Stimulated activated CD4-positive, alpha-beta T cell treated with anti-CD3 and anti-CD28 coated beads, TNF-alpha, amount 100 ng/mL, for 1 hour (primary cell): ENCODE measurements at regions not wholly inside any gene's neighbourhood (a gene's known extent, or its start where the extent isn't known, plus 50 kb on each side); places are given as distances from the start of the nearest gene placed in this dataset.
"Not testable (repeated sequence)": the region's sequence is repeated elsewhere in the genome, so short reads cannot be mapped to it uniquely, and the experiment has no call there.

ENCODE experiments used
- DNase-seq, 3 donors: peaks; one replicate each; pipeline ENCODE4 v3.0.0-alpha.2; 2020; ENCODE audit warnings: low read depth in 3 of 3, low spot score in 1 of 3

DNA sequence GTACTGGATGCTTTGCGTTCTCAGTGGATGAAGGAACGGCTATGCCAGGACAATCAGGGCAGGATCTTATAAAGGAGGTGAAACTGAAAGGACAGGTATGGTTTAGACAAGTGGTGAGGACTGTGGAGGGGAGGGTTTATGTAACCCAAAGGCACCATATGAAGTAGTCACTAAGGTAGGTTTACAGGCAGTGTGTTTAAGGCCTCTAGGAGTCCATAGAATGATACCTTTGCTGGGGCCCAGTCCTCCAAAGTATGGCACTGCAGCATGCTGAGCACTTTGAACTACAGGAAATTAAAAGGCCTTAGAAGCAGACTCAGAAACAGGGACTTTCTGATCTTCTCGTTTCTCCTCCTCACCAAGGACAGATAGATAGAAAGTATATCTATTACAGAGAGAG lies 304.7 kb upstream of the USP25 start:
- DNase-seq = no peak

DNA sequence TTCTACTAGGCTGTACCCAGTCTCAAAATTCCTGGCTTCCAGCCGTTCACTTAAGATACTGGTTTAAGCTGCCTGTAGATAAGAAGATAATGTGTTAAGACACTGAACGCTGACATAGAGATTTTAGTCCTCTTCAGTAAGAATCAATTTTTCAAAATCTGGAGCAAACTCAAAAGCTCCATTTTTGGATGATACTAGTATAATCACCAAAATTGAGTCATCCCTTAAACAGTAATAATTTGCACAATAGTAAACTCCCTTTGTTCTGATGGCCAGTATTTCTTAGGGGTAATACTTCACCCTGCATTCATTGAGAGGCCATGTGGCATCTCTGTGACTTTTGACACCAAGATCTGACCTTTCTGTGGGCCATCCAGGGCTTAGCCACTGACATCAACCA lies 299.8 kb upstream of the USP25 start:
- no peak for DNase-seq

DNA sequence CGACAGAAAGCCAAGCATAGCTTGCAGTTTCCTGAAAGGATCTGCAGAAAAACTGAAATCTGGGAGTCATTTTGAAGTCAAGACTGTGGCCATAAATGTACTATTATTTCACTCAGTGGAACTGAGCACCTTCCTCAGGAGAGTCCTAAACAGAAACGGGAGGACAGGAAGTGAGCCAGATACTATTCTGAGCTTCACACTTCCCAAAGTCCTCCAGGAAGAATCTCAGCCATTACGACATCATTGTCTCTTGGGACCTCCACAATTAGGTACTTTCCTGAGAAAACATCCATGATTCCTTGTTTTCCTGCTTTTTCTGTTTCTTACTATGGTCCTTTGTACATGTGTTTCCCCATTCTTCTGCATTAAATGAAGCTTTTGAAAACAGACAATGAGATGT lies 299.2 kb upstream of the USP25 start:
- no peak for DNase-seq

DNA sequence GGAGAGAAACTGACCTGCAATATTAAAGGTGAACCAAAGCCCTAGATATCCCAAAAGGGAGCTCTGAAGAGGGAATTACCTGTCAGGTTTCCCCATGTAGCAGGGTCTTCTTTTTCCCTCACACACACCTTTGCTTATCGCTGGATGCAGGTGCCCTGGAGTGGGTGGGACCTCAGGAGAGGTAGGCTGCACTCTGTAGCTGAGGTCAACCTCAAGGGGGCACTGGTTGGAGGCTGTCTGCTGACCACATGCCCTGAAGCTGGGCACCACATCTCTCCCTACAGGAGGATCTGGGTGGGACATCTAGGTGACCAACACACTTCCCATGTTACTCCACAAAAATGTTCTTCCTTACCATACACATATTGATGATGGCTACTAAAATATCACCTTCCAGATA lies 298.7 kb upstream of the USP25 start:
- no peak for DNase-seq

DNA sequence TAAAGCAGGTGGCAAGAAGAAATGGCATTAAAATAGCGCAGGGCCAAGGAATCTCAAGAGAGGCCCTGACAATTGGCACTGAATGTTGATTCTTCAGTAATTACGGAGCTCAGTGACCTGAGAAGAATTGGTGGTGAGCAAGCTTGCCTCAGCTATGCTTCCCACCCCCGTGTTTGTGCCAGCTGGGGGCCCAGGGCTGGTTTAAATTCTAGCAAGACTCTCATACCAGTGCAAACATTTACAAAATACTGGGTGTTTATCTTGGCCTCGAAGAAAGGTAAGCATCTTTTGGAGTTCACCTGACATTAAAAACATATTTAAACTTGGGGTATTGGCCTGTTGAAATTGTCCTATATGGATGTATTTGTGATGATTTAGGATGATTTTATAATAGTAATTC lies 296.7 kb upstream of the USP25 start:
- DNase-seq = no peak

DNA sequence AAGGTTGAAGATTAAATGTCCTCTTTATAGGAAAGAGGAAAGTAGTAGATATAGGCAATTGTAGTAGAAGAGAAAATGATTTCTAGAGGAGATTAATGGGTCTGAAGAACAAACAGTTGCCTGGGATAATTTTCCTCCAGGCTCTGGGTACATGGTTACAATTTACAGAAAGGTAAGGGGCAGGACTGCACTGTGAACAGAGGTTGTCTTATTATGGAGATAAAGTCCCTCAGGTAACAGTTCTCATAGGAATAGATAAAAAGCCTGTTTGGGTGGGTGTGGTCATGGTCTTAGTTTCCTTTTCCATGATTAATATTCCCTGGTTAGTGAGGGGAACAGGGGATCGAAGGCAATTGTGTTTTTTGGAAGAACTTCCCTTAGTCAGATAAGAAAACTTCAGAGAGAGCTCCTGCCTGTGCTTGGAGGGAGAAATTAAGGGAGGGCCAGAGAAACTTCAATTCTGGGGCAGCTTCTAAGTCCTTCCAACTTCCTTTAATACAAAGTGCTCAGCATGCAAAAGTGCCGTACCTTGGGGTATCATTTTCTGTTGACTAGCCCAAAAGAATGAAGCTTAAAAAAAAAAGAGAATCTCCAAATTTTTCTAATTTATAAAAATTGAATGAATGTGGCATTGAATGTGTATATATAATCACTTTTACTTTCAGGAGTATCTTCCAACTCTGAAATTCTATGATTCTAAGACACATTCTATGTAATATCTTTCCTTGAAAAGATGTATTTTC lies 295.4 kb upstream of the USP25 start:
- no peak for DNase-seq

DNA sequence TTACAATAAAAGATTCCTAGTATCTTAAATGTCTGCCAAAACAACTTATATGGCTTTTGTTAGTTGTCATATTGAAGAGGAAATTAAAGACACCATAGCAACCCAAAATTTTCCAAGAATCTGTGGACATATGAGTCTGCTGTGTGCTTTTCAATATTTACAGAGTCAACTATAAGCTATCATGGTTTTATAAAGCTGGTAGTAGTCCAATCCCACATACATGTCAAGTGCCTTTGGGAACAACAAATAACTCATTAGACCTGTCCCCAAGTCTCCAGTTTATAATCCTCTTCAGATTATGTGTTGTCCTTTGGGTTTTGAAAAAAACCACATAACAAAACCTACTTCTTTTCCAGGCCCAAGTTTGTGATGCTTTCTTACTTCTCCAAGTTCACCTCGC lies 293.8 kb upstream of the USP25 start:
- no peak for DNase-seq

DNA sequence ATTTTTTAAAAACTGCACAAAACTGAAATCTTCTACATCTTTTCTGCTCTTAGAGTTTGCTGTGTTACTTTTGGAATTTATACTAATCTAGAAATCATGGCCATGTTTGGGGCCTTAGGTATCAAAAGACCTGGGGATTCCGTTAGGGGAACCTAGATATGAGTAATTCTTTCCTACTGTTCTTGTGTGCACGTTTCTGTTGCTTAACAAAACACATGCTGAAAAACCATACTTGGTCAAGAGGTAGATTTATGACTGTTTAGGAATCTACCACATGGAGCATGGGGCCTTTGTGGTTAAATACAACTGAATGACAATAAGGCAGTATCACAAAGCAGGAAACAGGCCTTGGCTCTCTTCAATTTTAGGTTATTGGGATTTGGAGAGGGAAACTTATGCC lies 291.9 kb upstream of the USP25 start:
- no peak for DNase-seq

DNA sequence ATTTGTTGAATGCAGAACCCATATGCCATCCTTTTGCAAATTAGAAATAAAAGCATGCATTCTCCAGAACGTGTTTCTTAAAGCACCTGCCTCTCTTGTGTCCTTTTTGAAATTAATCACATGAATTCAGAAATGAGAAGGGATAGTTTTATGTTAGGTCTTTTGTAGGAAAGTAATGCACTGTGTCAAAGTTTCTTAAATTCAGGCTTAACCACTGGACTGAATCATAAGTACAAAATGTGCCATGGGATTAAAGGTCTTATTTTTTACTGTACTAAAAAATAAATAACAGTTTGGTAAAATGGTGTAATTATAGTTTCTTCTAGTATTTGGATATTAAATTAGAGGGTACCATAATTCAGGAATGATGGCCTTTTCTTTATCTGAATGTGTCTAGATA lies 290.1 kb upstream of the USP25 start:
- DNase-seq = no peak

DNA sequence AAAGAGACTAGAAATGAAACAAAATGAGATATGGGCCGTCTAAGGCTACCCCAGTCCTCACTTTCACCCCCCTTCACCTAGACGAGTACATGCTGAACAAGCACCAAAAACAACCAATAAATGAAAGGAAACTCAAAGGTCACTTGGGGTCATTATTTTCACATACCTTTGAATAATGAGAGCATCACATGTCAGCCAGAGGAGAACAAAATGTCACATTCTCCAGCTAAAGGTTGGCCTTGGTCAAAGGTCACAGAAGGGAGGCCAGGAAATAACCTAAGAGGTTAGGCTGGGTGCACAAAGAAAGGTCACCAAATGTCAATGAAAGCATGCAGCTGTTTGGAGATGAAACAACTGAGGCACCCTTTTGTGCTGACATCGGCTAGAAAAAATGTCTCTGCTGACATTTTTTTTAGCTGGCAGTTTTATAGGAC lies 288.7 kb upstream of the USP25 start:
- DNase-seq = no peak

DNA sequence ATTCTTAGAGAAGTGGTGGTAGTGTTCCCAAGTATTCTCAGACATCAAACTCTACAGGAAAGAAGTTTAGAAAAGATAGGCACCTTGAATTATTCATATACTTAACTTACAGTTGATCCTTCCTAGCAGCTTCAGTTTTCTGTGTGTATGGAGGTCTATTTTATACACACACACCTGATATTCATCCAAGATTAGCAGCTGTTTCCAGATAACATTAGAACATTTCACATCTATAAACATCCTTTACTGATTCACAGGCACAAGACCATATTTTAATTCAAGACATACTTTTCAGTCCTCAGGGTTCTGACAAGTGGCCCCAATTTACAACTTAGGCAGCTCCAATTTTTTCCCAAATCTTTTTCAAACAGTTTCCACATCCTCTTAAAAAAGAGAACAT lies 287.8 kb upstream of the USP25 start:
- no peak for DNase-seq

DNA sequence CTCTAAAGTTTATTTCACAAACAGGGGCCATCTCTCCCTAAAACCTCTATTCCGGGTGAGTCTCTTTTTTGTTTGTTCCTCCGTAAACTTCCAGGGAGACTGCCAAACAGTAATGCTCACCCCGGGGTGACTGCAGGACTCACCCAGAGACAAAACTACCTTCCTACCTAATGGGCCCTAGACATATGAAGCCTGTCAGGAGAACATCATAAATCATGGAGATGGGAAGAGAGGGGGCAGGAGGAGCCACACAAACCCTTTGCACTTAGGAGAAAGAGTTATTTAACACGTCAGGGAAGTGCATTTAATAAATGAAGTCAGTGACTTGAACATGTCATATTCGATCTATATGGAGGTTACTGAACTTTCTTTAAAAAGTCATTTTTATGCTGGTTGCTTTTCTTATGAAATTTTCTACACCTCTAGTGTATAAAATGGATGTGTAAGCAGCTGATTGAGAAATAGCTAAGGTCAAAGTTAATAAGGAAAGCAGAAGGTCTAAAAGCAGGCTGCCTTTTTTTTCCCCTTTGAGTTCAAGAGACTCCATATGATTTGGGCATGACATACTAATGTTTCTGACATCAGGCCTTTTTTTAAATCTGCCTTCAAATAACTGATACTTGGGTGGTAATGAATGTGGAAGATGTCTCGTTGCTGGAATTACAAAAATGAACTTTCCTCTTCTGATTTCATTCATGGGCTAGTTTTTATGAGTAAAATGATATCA lies 286.9 kb upstream of the USP25 start:
- DNase-seq = no peak

DNA sequence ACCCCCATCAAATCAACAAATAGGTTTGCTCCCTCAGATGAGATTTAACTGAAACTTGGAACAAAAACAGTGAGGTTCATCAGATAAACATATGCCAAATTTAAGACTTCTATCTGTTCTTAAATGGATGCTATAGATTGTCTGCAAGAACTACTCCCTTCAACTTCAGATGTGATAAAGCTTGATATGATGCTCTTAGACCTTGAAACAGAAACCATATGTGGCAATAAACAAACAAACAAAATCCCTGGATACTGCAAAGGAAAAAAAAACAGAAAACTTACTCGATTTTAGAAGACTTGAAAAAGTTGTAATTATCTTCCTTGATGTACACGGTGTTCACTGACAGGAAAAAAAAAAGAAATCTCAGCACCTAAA lies 286.1 kb upstream of the USP25 start:
- no peak for DNase-seq

DNA sequence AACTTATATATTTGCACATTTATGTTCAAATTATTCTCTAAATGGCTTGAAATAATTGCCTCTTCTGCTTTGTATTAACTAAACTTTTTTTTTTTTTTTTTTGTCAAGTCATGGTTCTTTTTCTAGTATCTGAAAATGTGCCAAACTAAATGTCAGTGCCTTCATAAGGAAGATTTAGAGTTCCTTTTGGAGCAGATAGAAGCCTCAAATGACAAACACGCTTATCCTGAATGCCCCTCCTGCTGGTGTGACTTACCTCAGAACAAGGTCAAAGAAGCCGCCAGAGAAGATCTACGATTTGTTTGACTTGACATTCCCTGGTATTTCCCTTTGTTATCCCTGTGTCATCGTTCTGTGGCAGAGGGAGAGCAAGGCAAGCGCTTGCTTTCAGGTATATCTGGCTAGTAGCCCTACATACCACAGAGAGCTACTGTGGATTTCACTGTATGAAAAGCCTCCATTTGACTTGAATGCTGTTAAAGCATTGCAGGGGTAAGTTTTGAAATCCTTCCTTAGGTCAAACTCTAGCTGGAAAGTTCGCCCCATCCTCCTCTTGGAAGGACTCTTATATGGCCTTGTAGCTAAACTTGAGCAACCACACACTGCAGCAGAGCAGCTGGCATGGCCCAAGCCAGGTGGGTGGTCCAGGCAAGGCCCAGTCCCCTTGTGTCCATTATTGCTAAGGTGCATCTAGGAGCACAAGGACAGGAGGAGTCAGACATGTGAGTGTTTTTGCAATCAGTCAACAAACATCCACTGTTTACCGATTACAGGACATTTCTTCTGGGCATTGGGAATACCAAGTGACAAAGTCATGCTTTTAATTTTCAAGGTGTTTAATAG lies 285.4 kb upstream of the USP25 start:
- no peak for DNase-seq

DNA sequence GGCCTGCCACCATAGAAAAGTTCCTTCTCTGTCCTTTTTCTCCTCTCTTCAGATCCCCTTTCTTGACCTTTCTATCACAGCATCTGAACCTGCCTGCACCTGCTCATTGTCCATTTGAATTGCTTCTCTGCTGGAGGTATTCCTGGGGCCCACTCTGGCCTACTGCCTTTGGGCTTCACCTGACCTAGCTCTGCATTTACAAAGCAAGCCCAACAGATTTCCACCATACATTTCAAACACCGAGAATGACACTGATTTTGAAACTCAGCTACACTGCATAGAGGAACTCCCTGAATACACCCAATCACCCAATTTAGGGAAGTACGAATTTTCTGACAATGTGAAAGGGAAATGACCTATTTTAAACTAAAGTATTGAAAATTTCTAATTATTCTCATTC lies 284.5 kb upstream of the USP25 start:
- no peak for DNase-seq

DNA sequence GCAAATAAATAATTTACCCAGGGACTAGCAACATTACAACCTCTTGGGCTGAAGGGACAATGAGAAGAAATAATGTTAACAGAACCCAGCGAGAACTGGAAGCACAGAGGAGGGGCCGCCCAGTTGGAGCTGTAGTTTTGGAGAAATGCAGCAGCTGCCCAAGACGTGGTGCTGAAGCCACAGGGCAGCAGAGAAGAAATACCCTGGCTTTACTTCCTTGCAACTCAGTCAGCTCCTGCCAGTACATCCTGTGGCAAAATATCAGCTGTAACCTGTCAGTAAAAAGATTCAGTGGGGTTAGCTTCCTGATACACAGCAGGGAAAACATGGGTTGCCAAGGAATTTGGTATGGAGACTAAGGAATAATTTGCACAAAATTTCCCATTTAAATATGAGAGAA lies 283.6 kb upstream of the USP25 start:
- DNase-seq = no peak

DNA sequence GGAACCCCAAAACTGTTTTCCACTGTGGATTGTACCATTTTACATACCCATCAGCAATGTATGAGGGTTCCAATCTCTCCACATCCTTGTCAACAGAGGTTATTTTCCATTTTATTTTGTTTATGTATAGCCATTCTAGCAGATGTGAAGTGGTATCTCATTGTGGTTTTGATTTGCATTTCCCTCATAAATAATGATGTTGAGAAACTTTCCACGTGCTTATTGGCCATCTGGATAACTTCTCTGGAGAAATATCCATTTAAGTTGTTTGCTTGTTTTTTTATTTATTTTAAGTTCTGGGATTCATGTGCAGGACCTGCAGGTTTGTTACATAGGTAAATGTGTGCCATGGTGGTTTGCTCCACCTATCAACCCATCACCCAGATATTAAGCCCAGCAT lies 280.2 kb upstream of the USP25 start:
- no peak for DNase-seq

DNA sequence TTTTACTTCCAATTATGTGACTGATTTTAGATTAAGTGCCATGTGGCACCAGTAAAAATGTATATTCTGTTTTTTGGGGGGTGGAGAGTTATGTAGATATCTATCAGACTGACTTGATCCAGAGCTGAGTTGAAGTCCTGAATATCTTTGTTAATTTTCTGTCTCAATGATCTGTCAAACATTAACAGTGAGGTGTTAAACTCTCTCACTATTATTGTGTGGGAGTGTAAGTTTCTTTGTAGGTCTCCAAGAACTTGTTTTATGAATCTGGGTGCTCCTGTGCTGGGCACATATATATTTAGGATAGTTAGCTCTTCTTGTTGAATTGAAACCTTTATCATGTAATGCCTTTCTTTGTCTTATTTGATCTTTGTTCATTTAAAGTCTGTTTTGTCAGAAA lies 276.5 kb upstream of the USP25 start:
- no peak for DNase-seq

DNA sequence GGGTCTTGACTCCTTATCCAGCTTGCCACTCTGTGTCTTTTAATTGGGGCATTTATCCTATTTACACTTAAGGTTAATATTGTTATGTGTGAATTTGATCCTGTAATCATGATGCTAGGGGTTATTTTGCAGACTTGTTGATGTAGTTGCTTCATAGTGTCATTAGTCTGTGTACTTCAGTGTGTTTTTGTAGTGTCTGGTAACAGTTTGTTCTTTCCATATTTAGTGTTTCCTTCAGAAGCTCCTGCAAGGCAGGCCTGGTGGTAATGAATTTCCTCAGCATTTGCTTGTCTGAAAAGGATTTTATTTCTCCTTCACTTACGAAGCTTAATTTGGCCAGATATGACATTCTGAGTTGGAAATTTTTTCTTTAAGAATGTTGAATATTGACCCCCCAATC lies 276.0 kb upstream of the USP25 start:
- not testable (repeated sequence) for DNase-seq

DNA sequence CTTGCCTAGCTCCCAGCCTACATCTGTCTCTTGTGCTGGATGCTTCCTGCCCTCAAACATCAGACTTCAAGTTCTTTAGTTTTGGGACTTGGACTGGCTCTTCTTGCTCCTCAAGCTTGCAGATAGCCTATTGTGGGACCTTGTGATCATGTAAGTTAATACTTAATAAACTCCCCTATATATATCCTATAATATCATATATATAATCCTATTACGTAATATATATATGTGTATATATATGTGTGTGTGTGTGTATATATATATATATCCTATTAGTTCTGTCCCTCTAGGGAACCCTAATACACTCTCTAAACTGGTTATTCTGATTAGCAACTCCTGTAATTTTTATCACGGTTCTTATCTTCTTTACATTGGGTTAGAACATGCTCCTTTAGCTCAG lies 274.9 kb upstream of the USP25 start:
- not testable (repeated sequence) for DNase-seq

DNA sequence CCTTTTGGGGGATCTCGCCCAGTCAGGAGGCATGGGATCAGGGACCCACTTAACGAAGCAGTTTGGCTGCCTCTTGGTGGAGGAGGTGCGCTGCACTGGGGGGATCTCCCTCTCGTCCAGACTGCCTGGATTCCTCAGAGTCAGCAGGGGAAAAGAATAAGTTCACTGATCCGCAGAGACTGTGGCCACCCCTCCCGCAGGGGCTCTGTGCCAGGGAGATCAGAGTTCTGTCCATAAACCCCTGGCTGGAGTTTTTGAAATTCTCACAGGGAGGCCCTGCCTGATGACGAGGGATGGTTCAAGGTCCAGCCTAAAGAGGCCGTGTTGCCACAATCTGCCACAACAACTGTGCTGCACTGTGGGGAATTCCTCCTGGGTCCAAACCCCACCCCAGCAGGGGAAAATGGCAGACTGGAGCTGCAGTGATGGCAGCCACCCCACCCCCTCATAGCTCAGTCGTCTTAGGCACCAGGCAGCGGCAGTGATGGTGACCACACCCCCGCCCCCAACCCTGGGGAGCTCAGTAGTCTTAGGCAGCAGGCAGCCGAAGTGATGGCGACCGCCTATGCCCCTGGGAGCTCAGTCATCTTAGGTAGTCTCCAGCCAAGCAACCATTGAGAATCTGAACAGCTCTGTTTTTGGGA lies 273.8 kb upstream of the USP25 start:
- no peak for DNase-seq

DNA sequence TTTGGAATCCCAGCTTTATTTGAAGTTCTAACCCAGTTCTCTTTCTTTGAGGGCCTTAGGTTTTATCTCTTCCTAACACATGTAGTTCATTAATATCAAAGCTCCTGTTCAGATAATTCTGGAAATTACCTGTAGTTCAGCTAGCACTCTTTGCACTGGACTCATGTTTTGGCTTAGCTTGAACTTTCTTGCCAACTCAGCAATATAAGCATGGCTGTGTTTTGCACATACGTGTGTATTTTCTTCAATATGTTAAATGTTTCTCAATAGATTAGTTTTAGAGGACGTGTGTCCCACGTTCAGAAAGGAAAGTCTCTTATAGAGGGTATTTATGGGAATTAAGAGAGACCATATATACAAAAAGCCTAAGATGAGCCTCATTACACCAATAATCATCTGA lies 271.8 kb upstream of the USP25 start:
- no peak for DNase-seq
